Nephron progenitor cell (in vitro differentiated cells): ENCODE measurements at regions not wholly inside any gene's neighbourhood (a gene's known extent, or its start where the extent isn't known, plus 50 kb on each side); places are given as distances from the start of the nearest gene placed in this dataset.
A peak's percentile ranks its signal among the peaks of the same experiment; 100 is the strongest.

ENCODE experiments used
- DNase-seq: peaks from one replicate; pipeline ENCODE4 v3.0.0; 2021
- H3K27ac Mint-ChIP-seq: 2 replicates; pipeline ENCODE4 v1.8.0; 2021; ENCODE audit warnings: mild to moderate bottlenecking, moderate library complexity, mixed read lengths
- H3K27me3 Mint-ChIP-seq: 2 replicates; pipeline ENCODE4 v1.8.0; 2021; ENCODE audit warnings: mild to moderate bottlenecking, low read depth, mixed read lengths; ENCODE audit not compliant: poor library complexity
- H3K36me3 Mint-ChIP-seq: 2 replicates; pipeline ENCODE4 v1.8.0; 2021; ENCODE audit warnings: low read depth, mixed read lengths
- H3K4me1 Mint-ChIP-seq: 2 replicates; pipeline ENCODE4 v1.8.0; 2021; ENCODE audit warnings: mixed read lengths
- H3K4me3 Mint-ChIP-seq: 2 replicates; pipeline ENCODE4 v1.8.0; 2021; ENCODE audit warnings: mild to moderate bottlenecking, moderate library complexity, mixed read lengths
- H3K9me3 Mint-ChIP-seq: 2 replicates; pipeline ENCODE4 v1.8.0; 2021; ENCODE audit warnings: mild to moderate bottlenecking, moderate library complexity, mixed read lengths
- CTCF ChIP-seq: fragments of 200-600 bp; sonication (generic); IDR thresholded peaks from 2 replicates; pipeline ENCODE4 v1.5.0; 2021; ENCODE audit warnings: antibody characterized with exemption

- Mint-ChIP-seq H3K36me3 (no peaks in the 10 kb centered on the region), H3K27me3 (peaks cover 20% of the 10 kb centered on the region), H3K4me3 (no peak overlapping the region), H3K9me3 (no peaks in the 10 kb centered on the region), H3K4me1 (no peaks in the 10 kb centered on the region), H3K27ac (no peak overlapping the region)
- DNase-seq = no peak
- no peak for TF ChIP-seq CTCF
Observed at GRCh38 chr6:99780556-99780885, 173.9 kb downstream of the PRDM13 start.

GRCh38 chr6:99789767-99790166 lies 183.1 kb downstream of the PRDM13 start:
- H3K27ac Mint-ChIP-seq = no peak overlapping the region
- no peak overlapping the region for H3K4me3 Mint-ChIP-seq
- no peaks in the 10 kb centered on the region for H3K9me3 Mint-ChIP-seq
- H3K4me1 Mint-ChIP-seq = no peaks in the 10 kb centered on the region
- H3K27me3 Mint-ChIP-seq = peaks cover 21% of the 10 kb centered on the region
- H3K36me3 Mint-ChIP-seq = no peaks in the 10 kb centered on the region
- no peak for DNase-seq
- no peak for TF ChIP-seq CTCF

DNA sequence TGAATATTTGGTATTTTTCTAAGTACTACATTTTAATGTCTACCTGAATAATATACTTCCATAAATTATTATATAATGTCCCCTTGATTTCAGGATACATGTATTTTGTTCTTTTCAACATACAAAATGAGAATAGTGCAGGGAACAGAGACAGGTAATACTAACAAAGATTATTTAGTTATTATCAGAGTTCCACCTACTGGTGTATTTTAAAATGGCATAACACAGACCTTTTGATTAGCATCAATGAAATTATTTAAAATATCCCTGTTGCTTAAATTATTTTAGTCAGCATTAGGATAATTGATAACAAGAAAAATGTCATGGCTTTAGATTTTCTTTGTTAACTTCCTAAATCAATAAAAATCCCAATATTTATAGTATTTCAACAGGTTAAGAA lies 184.0 kb downstream of the PRDM13 start:
- Mint-ChIP-seq H3K27me3 (peaks cover 18% of the 10 kb centered on the region), H3K4me1 (no peaks in the 10 kb centered on the region)

GRCh38 chr6:99801805-99802204 lies 192.2 kb downstream of the MCHR2 start:
- Mint-ChIP-seq H3K27me3 (peaks cover 13% of the 10 kb centered on the region), H3K4me3 (no peak overlapping the region), H3K4me1 (no peaks in the 10 kb centered on the region), H3K36me3 (no peaks in the 10 kb centered on the region), H3K27ac (no peak overlapping the region), H3K9me3 (no peaks in the 10 kb centered on the region)
- TF ChIP-seq CTCF = no peak
- DNase-seq = no peak

More for the DNA sequence above, 184.0 kb downstream of the PRDM13 start:
- Mint-ChIP-seq H3K27ac (no peak overlapping the region), H3K4me3 (no peak overlapping the region), H3K36me3 (no peaks in the 10 kb centered on the region), H3K9me3 (no peaks in the 10 kb centered on the region)
- DNase-seq = no peak
- no peak for TF ChIP-seq CTCF

GRCh38 chr6:99802396-99803031 lies 191.5 kb downstream of the MCHR2 start:
- no peaks in the 10 kb centered on the region for H3K36me3 Mint-ChIP-seq
- H3K9me3 Mint-ChIP-seq = no peaks in the 10 kb centered on the region
- H3K27me3 Mint-ChIP-seq = peaks cover 20% of the 10 kb centered on the region
- no peak overlapping the region for H3K4me3 Mint-ChIP-seq
- DNase-seq = no peak
- no peaks in the 10 kb centered on the region for H3K4me1 Mint-ChIP-seq
- no peak overlapping the region for H3K27ac Mint-ChIP-seq
- peak; percentile 14 for TF ChIP-seq CTCF

- Mint-ChIP-seq H3K9me3 (no peaks in the 10 kb centered on the region), H3K4me3 (no peak overlapping the region), H3K27me3 (peaks cover 26% of the 10 kb centered on the region), H3K36me3 (no peaks in the 10 kb centered on the region), H3K4me1 (no peaks in the 10 kb centered on the region), H3K27ac (no peak overlapping the region)
- no peak for TF ChIP-seq CTCF
- DNase-seq = no peak
Observed at GRCh38 chr6:99808992-99809391, 185.0 kb downstream of the MCHR2 start.
